Hematopoietic multipotent progenitor cell treated with erythropoietin and hydrocortisone succinate and interleukin-3 and kit ligand, for 17 days (in vitro differentiated cells): ENCODE measurements at regions not wholly inside any gene's neighbourhood (a gene's known extent, or its start where the extent isn't known, plus 50 kb on each side); places are given as distances from the start of the nearest gene placed in this dataset.
"Not testable (repeated sequence)": the region's sequence is repeated elsewhere in the genome, so short reads cannot be mapped to it uniquely, and the experiment has no call there.

Experiments used
- DNase-seq: peaks from one replicate; pipeline ENCODE4 v3.0.0-alpha.2; 2015; ENCODE audit warnings: low spot score

GRCh38 chr4:184335520-184335919, 117.8 kb upstream of the ENPP6 start:
- DNase-seq = no peak

GRCh38 chr4:184333446-184333845, 115.8 kb upstream of the ENPP6 start:
- not testable (repeated sequence) for DNase-seq

GRCh38 chr4:184331268-184331995, 113.8 kb upstream of the ENPP6 start:
- no peak for DNase-seq

- not testable (repeated sequence) for DNase-seq
Measured at GRCh38 chr4:184330517-184331094, 112.9 kb upstream of the ENPP6 start.

GRCh38 chr4:184329659-184330400, 112.2 kb upstream of the ENPP6 start:
- DNase-seq = no peak

GRCh38 chr4:184329235-184329634, 111.6 kb upstream of the ENPP6 start:
- DNase-seq = no peak

- DNase-seq = no peak
Measured at GRCh38 chr4:184328022-184328736, 110.5 kb upstream of the ENPP6 start.

- no peak for DNase-seq
Measured at GRCh38 chr4:184324939-184325477, 107.3 kb upstream of the ENPP6 start.

GRCh38 chr4:184322328-184323025, 104.8 kb upstream of the ENPP6 start:
- no peak for DNase-seq

- DNase-seq = no peak
Measured at GRCh38 chr4:184320631-184321030, 103.0 kb upstream of the ENPP6 start.

GRCh38 chr4:184318852-184319251, 101.2 kb upstream of the ENPP6 start:
- no peak for DNase-seq

- no peak for DNase-seq
Measured at GRCh38 chr4:184317234-184317918, 99.7 kb upstream of the ENPP6 start.

GRCh38 chr4:184316821-184317220, 99.1 kb upstream of the ENPP6 start:
- DNase-seq = no peak

GRCh38 chr4:184315675-184316359, 98.1 kb upstream of the ENPP6 start:
- DNase-seq = no peak

- DNase-seq = no peak
Measured at GRCh38 chr4:184313702-184314659, 96.3 kb upstream of the ENPP6 start.

- no peak for DNase-seq
Measured at GRCh38 chr4:184313058-184313581, 95.4 kb upstream of the ENPP6 start.

- DNase-seq = no peak
Measured at GRCh38 chr4:184312126-184312525, 94.5 kb upstream of the ENPP6 start.

GRCh38 chr4:184310881-184311709, 93.4 kb upstream of the ENPP6 start:
- no peak for DNase-seq
